Neural cell (in vitro differentiated cells): ENCODE measurements at regions not wholly inside any gene's neighbourhood (a gene's known extent, or its start where the extent isn't known, plus 50 kb on each side); places are given as distances from the start of the nearest gene placed in this dataset.

ENCODE experiments used
- H2AFZ ChIP-seq: fragments of 200-600, 300-800 bp; sonication (generic), shearing (Covaris generic); 2 replicates; pipeline ENCODE4 v1.6.0; 2014; ENCODE audit warnings: low read depth, mild to moderate bottlenecking, antibody characterized with exemption, low read length, moderate library complexity
- H3F3A ChIP-seq: fragments of 200-600 bp; shearing (Covaris generic); 2 replicates; pipeline ENCODE4 v1.6.1; 2016; ENCODE audit warnings: mild to moderate bottlenecking, moderate library complexity, mixed read lengths, antibody characterized with exemption, low read length; ENCODE audit not compliant: insufficient read depth, poor library complexity, severe bottlenecking
- H3K27ac ChIP-seq: fragments of 200-600, 300-800 bp; sonication (generic), shearing (Covaris generic); 2 replicates; pipeline ENCODE4 v1.5.1; 2014; ENCODE audit warnings: mild to moderate bottlenecking, low read length, moderate library complexity
- H3K27me3 ChIP-seq: fragments of 300-800, 200-600 bp; sonication (generic), shearing (Covaris generic); 2 replicates; pipeline ENCODE4 v1.6.0; 2014; ENCODE audit warnings: mild to moderate bottlenecking, low read depth, low read length, moderate library complexity; ENCODE audit not compliant: insufficient read depth
- H3K36me3 ChIP-seq: fragments of 300-800, 200-600 bp; sonication (generic), shearing (Covaris generic); 2 replicates; pipeline ENCODE4 v1.5.1; 2014; ENCODE audit warnings: mild to moderate bottlenecking, antibody characterized with exemption, low read length, moderate library complexity; ENCODE audit not compliant: insufficient read depth
- H3K4me2 ChIP-seq: fragments of 300-800, 200-600 bp; sonication (generic), shearing (Covaris generic); 2 replicates; pipeline ENCODE4 v1.6.0; 2014; ENCODE audit warnings: mild to moderate bottlenecking, low read length
- H3K4me3 ChIP-seq: fragments of 300-800, 200-600 bp; sonication (generic), shearing (Covaris generic); 2 replicates; pipeline ENCODE4 v1.5.1; 2014; ENCODE audit warnings: mild to moderate bottlenecking, low read length, moderate library complexity
- H3K79me2 ChIP-seq: fragments of 200-600 bp; shearing (Covaris generic); replicated peaks from 2 replicates; pipeline ENCODE4 v1.6.0; 2014; ENCODE audit warnings: mild to moderate bottlenecking, low read length, moderate library complexity; ENCODE audit not compliant: insufficient read depth
- H3K9ac ChIP-seq: fragments of 300-800, 200-600 bp; sonication (generic), shearing (Covaris generic); 2 replicates; pipeline ENCODE4 v1.6.1; 2016; ENCODE audit warnings: mild to moderate bottlenecking, low read length, mixed read lengths
- H3K9me2 ChIP-seq: fragments of 200-600 bp; shearing (Covaris generic); 2 replicates; pipeline ENCODE4 v1.6.1; 2016; ENCODE audit warnings: mild to moderate bottlenecking, low read length, mixed read lengths; ENCODE audit not compliant: insufficient read depth
- H3K9me3 ChIP-seq: fragments of 200-600, 300-800 bp; sonication (generic), shearing (Covaris generic); 2 replicates; pipeline ENCODE4 v1.6.1; 2016; ENCODE audit warnings: mild to moderate bottlenecking, mixed run types, low read length, moderate library complexity, mixed read lengths
- H4K20me1 ChIP-seq: fragments of 200-600 bp; shearing (Covaris generic); 2 replicates; pipeline ENCODE4 v1.6.1; 2016; ENCODE audit warnings: mild to moderate bottlenecking, mixed run types; ENCODE audit not compliant: insufficient read depth
- CTCF ChIP-seq: fragments of 450-650 bp; IDR thresholded peaks from 2 replicates; pipeline ENCODE4 v1.5.1; 2014; ENCODE audit warnings: antibody characterized with exemption, mild to moderate bottlenecking, moderate library complexity; ENCODE audit not compliant: poor library complexity, severe bottlenecking
- EP300 ChIP-seq: fragments of 450-650 bp; conservative IDR thresholded peaks from 2 replicates; pipeline ENCODE4 v1.6.1; 2014; ENCODE audit warnings: antibody characterized with exemption, mild to moderate bottlenecking, moderate library complexity; ENCODE audit not compliant: poor library complexity, severe bottlenecking
- EZH2 ChIP-seq: fragments of 200-600, 300-800 bp; shearing (Covaris generic), sonication (generic); IDR thresholded peaks from 2 replicates; pipeline ENCODE4 v1.6.1; 2014; ENCODE audit warnings: antibody characterized with exemption, low read length, borderline replicate concordance, mild to moderate bottlenecking; ENCODE audit not compliant: insufficient read depth, poor library complexity, severe bottlenecking
- MXI1 ChIP-seq: fragments of 450-650 bp; conservative IDR thresholded peaks from 2 replicates; pipeline ENCODE4 v1.6.1; 2014; ENCODE audit warnings: antibody characterized with exemption, mild to moderate bottlenecking; ENCODE audit not compliant: poor library complexity, severe bottlenecking
- POLR2AphosphoS5 ChIP-seq: IDR thresholded peaks from 2 replicates; pipeline ENCODE4 v1.6.1; 2012
- RAD21 ChIP-seq: fragments of 450-650 bp; conservative IDR thresholded peaks from 2 replicates; pipeline ENCODE4 v1.6.1; 2014; ENCODE audit warnings: antibody characterized with exemption, mild to moderate bottlenecking, moderate library complexity
- REST ChIP-seq: IDR thresholded peaks from 2 replicates; pipeline ENCODE4 v1.6.1; 2012; ENCODE audit warnings: borderline replicate concordance
- SMC3 ChIP-seq: fragments of 450-650 bp; conservative IDR thresholded peaks from 2 replicates; pipeline ENCODE4 v1.6.1; 2014; ENCODE audit warnings: antibody characterized with exemption, mild to moderate bottlenecking, moderate library complexity; ENCODE audit not compliant: poor library complexity
- TAF1 ChIP-seq: IDR thresholded peaks from 2 replicates; pipeline ENCODE4 v1.6.1; 2012; ENCODE audit warnings: low read depth

- Histone ChIP-seq H3K9me2 (no peaks in the 10 kb centered on the region), H3K9me3 (peaks cover 8% of the 10 kb centered on the region), H3K27me3 (no peaks in the 10 kb centered on the region), H3K27ac (no peak overlapping the region), H3K79me2 (no peaks in the 10 kb centered on the region), H3K9ac (no peak overlapping the region), H3K36me3 (no peaks in the 10 kb centered on the region), H3K4me3 (no peak overlapping the region), H3K4me2 (no peak overlapping the region), H2AFZ (no peak overlapping the region), H3F3A (no peaks in the 10 kb centered on the region), H4K20me1 (no peaks in the 10 kb centered on the region)
- TF ChIP-seq CTCF = no peak
- no peak for TF ChIP-seq REST
- TF ChIP-seq SMC3 = no peak
- no peak for TF ChIP-seq TAF1
- no peak for TF ChIP-seq EZH2
- no peak for TF ChIP-seq POLR2AphosphoS5
- TF ChIP-seq MXI1 = no peak
- TF ChIP-seq EP300 = no peak
- TF ChIP-seq RAD21 = no peak
These were observed 169.2 kb downstream of the LPIN1 start for GRCh38 chr2:11915650-11916049.

GRCh38 chr2:11919953-11920352 is 173.5 kb downstream of the LPIN1 start:
- Histone ChIP-seq H3K27ac (no peak overlapping the region), H3K9me3 (no peaks in the 10 kb centered on the region), H3K4me3 (no peak overlapping the region), H3K79me2 (no peaks in the 10 kb centered on the region), H3K9me2 (no peaks in the 10 kb centered on the region), H3K36me3 (no peaks in the 10 kb centered on the region), H3F3A (no peaks in the 10 kb centered on the region), H2AFZ (no peak overlapping the region), H3K4me2 (no peak overlapping the region), H4K20me1 (no peaks in the 10 kb centered on the region), H3K9ac (no peak overlapping the region), H3K27me3 (no peaks in the 10 kb centered on the region)
- TF ChIP-seq EZH2 (no peak), CTCF (no peak), EP300 (no peak), POLR2AphosphoS5 (no peak), SMC3 (no peak), TAF1 (no peak)
